ENCODE measurements at regions not wholly inside any gene's neighbourhood (a gene's known extent, or its start where the extent isn't known, plus 50 kb on each side); places are given as distances from the start of the nearest gene placed in this dataset.

DNA sequence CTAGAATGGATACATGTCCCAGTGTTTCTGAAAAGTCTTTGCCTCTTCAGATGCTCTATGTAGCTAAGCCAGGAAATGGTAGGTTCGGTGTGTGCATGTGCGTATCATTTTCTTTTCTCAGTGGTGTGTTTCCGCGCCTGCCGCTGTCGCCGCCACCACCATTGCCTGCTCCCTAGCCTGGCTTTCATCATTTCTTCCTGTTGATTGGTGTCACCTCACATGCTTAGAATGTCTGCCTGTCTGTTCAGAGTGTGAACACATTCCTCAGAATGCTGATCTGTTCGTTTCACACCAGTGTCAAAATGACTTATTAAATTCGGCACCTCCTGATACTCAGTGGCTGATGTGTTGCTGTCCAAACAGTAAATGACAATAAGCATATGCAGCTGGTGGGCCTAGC, 255.2 kb upstream of the SPRED2 start:
- TF ChIP-seq, protein P1, sequence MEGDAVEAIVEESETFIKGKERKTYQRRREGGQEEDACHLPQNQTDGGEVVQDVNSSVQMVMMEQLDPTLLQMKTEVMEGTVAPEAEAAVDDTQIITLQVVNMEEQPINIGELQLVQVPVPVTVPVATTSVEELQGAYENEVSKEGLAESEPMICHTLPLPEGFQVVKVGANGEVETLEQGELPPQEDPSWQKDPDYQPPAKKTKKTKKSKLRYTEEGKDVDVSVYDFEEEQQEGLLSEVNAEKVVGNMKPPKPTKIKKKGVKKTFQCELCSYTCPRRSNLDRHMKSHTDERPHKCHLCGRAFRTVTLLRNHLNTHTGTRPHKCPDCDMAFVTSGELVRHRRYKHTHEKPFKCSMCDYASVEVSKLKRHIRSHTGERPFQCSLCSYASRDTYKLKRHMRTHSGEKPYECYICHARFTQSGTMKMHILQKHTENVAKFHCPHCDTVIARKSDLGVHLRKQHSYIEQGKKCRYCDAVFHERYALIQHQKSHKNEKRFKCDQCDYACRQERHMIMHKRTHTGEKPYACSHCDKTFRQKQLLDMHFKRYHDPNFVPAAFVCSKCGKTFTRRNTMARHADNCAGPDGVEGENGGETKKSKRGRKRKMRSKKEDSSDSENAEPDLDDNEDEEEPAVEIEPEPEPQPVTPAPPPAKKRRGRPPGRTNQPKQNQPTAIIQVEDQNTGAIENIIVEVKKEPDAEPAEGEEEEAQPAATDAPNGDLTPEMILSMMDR (conservative IDR thresholded peaks at IDR 0.05) = no peak
- no peak for TF ChIP-seq ZFX (IDR thresholded peaks at IDR 0.05)

All from C4-2B (cell line).